ENCODE measurements at regions not wholly inside any gene's neighbourhood (a gene's known extent, or its start where the extent isn't known, plus 50 kb on each side); places are given as distances from the start of the nearest gene placed in this dataset.
"Not testable (repeated sequence)": the region's sequence is repeated elsewhere in the genome, so short reads cannot be mapped to it uniquely, and the experiment has no call there.

DNA sequence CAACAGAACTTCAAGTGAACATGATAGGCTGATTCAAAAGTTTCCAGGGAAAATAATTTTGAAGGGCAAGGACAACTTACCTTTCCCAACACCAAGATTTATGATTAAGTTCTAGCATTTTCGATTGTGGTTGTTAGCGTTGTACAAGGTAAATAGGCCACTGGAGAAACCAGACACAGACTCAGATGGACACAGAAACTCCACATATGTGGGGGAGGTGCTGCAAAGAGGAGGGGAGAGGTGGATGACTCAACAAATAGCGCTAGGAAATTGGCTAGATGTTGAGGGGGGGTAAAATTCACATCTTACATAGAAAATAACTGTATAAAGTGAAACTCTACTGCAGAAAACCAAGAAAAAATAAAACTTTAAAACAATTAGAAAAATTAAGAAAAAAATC, 564.4 kb downstream of the MATN1 start:
- no peaks in the 10 kb centered on the region for H4K20me1 ChIP-seq (ENCODE audit: control insufficient read depth, extremely low read depth, insufficient read depth, low read length)
- H3K4me3 ChIP-seq (ENCODE audit: control insufficient read depth in 2 of 3, extremely low read depth in 1 of 3, insufficient read depth in 2 of 3, low read depth in 1 of 3, low read length in 3 of 3) = no peak overlapping the region
- FAIRE-seq (no peak), DNase-seq (ENCODE audit: low read depth, low spot score) (no peak)
- H3K36me3 ChIP-seq (ENCODE audit: control insufficient read depth in 2 of 2, extremely low read depth in 1 of 2, insufficient read depth in 2 of 2, low read length in 2 of 2) = no peaks in the 10 kb centered on the region
- H2AFZ ChIP-seq (ENCODE audit: control insufficient read depth, low read length) = no peak overlapping the region
- no peaks in the 10 kb centered on the region for H3K79me2 ChIP-seq (ENCODE audit: control insufficient read depth, insufficient read depth, low read length)
- no peak overlapping the region for H3K27ac ChIP-seq (ENCODE audit: control insufficient read depth, insufficient read depth, low read length)
- H3K9ac ChIP-seq (ENCODE audit: control insufficient read depth, extremely low read depth, insufficient read depth, low read length) = no peak overlapping the region
- no peak overlapping the region for H3K4me2 ChIP-seq (ENCODE audit: control insufficient read depth, extremely low read depth, insufficient read depth, low read depth, low read length)
- H3K27me3 ChIP-seq (ENCODE audit: control insufficient read depth, extremely low read depth, insufficient read depth, low read length) = peaks cover 5% of the 10 kb centered on the region
- no peaks in the 10 kb centered on the region for H3K9me1 ChIP-seq (ENCODE audit: control insufficient read depth, extremely low read depth, insufficient read depth, low read length)
- no peaks in the 10 kb centered on the region for H3K4me1 ChIP-seq (ENCODE audit: control insufficient read depth, extremely low read depth, insufficient read depth, low read length)
- H3K9me3 ChIP-seq (ENCODE audit: control insufficient read depth, low read depth, low read length) = no peaks in the 10 kb centered on the region
- dilution Hi-C loops (cut with MboI; ENCODE audit: extremely low pct_ligation_motif_present, low sequenced_read_pairs) = no loop called here
- no peak for TF ChIP-seq EZH2 (IDR thresholded peaks at IDR 0.05; ENCODE audit: low read length)
- TF ChIP-seq, protein P1, sequence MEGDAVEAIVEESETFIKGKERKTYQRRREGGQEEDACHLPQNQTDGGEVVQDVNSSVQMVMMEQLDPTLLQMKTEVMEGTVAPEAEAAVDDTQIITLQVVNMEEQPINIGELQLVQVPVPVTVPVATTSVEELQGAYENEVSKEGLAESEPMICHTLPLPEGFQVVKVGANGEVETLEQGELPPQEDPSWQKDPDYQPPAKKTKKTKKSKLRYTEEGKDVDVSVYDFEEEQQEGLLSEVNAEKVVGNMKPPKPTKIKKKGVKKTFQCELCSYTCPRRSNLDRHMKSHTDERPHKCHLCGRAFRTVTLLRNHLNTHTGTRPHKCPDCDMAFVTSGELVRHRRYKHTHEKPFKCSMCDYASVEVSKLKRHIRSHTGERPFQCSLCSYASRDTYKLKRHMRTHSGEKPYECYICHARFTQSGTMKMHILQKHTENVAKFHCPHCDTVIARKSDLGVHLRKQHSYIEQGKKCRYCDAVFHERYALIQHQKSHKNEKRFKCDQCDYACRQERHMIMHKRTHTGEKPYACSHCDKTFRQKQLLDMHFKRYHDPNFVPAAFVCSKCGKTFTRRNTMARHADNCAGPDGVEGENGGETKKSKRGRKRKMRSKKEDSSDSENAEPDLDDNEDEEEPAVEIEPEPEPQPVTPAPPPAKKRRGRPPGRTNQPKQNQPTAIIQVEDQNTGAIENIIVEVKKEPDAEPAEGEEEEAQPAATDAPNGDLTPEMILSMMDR (optimal IDR thresholded peaks at IDR 0.05 in 1 of 3, IDR thresholded peaks at IDR 0.05 in 1 of 3, conservative IDR thresholded peaks at IDR 0.05 in 1 of 3; ENCODE audit: extremely low read depth in 1 of 3, insufficient read depth in 2 of 3, low read length in 3 of 3) = no peak

DNA sequence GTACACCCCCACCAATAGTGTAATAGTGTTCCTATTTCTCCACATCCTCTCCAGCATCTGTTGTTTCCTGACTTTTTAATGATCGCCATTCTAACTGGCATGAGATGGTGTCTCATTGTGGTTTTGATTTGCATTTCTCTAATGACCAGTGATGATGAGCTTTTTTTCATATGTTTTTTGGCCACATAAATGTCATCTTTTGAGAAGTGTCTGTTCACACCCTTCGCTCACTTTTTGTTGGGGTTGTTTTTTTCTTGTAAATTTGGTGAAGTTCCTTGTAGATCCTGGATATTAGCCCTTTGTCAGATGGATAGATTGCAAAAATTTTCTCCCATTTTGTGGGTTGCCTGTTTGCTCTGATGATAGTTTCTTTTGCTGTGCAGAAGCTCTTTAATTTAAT, 567.7 kb downstream of the MATN1 start:
- H3K79me2 ChIP-seq (ENCODE audit: control insufficient read depth, insufficient read depth, low read length); H3K9me3 ChIP-seq (ENCODE audit: control insufficient read depth, low read depth, low read length); H3K4me3 ChIP-seq (ENCODE audit: control insufficient read depth in 2 of 3, extremely low read depth in 1 of 3, insufficient read depth in 2 of 3, low read depth in 1 of 3, low read length in 3 of 3); DNase-seq (ENCODE audit: low read depth, low spot score); H4K20me1 ChIP-seq (ENCODE audit: control insufficient read depth, extremely low read depth, insufficient read depth, low read length); H3K27me3 ChIP-seq (ENCODE audit: control insufficient read depth, extremely low read depth, insufficient read depth, low read length); H3K4me2 ChIP-seq (ENCODE audit: control insufficient read depth, extremely low read depth, insufficient read depth, low read depth, low read length); H3K36me3 ChIP-seq (ENCODE audit: control insufficient read depth in 2 of 2, extremely low read depth in 1 of 2, insufficient read depth in 2 of 2, low read length in 2 of 2); dilution Hi-C loops (cut with MboI; ENCODE audit: extremely low pct_ligation_motif_present, low sequenced_read_pairs); H2AFZ ChIP-seq (ENCODE audit: control insufficient read depth, low read length); H3K27ac ChIP-seq (ENCODE audit: control insufficient read depth, insufficient read depth, low read length); FAIRE-seq; H3K4me1 ChIP-seq (ENCODE audit: control insufficient read depth, extremely low read depth, insufficient read depth, low read length); H3K9ac ChIP-seq (ENCODE audit: control insufficient read depth, extremely low read depth, insufficient read depth, low read length); H3K9me1 ChIP-seq (ENCODE audit: control insufficient read depth, extremely low read depth, insufficient read depth, low read length): not testable (repeated sequence)

DNA sequence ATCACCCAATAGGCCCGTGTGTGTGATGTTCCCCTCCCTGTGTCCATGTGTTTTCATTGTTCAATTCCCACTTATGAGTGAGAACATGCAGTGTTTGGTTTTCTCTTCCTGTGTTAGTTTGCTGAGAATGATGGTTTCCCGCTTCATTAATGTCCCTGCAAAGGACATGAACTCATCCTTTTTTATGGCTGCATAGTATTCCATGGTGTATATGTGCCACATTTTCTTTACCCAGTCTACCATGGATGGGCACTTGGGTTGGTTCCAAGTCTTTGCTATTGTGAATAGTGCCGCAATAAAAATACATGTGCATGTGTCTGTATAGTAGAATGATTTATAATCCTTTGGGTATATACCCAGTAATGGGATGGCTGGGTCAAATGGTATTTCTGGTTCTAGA, 568.1 kb downstream of the MATN1 start:
- H3K36me3 ChIP-seq (ENCODE audit: control insufficient read depth in 2 of 2, extremely low read depth in 1 of 2, insufficient read depth in 2 of 2, low read length in 2 of 2); DNase-seq (ENCODE audit: low read depth, low spot score); H3K9ac ChIP-seq (ENCODE audit: control insufficient read depth, extremely low read depth, insufficient read depth, low read length); H3K27ac ChIP-seq (ENCODE audit: control insufficient read depth, insufficient read depth, low read length); H3K9me1 ChIP-seq (ENCODE audit: control insufficient read depth, extremely low read depth, insufficient read depth, low read length); H3K4me1 ChIP-seq (ENCODE audit: control insufficient read depth, extremely low read depth, insufficient read depth, low read length); H2AFZ ChIP-seq (ENCODE audit: control insufficient read depth, low read length); H3K79me2 ChIP-seq (ENCODE audit: control insufficient read depth, insufficient read depth, low read length); dilution Hi-C loops (cut with MboI; ENCODE audit: extremely low pct_ligation_motif_present, low sequenced_read_pairs); H3K4me3 ChIP-seq (ENCODE audit: control insufficient read depth in 2 of 3, extremely low read depth in 1 of 3, insufficient read depth in 2 of 3, low read depth in 1 of 3, low read length in 3 of 3); H3K27me3 ChIP-seq (ENCODE audit: control insufficient read depth, extremely low read depth, insufficient read depth, low read length); H3K4me2 ChIP-seq (ENCODE audit: control insufficient read depth, extremely low read depth, insufficient read depth, low read depth, low read length); H3K9me3 ChIP-seq (ENCODE audit: control insufficient read depth, low read depth, low read length); H4K20me1 ChIP-seq (ENCODE audit: control insufficient read depth, extremely low read depth, insufficient read depth, low read length); FAIRE-seq: not testable (repeated sequence)

All from keratinocyte (primary cell).